ENCODE measurements at regions not wholly inside any gene's neighbourhood (a gene's known extent, or its start where the extent isn't known, plus 50 kb on each side); places are given as distances from the start of the nearest gene placed in this dataset.

DNA sequence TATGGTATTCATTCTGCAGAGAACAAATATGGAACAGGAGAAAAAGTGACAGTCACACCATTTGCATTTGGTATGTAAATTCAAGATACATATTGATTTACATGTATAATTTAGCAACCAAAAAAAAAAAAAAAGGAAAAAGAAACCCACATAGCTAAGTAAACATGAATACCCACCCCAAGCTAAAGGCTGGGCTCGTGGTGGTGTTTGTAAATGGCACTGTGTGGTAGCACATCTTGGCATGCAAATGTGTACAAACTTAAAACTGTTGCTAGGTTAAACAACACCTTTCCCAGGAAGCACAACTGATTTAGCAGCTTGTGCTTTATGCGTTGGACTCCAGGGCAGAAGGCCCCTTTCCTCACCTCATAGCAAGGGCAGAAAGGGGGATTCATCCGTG, 481.1 kb upstream of the CELF4 start:
- TF ChIP-seq, protein P1, sequence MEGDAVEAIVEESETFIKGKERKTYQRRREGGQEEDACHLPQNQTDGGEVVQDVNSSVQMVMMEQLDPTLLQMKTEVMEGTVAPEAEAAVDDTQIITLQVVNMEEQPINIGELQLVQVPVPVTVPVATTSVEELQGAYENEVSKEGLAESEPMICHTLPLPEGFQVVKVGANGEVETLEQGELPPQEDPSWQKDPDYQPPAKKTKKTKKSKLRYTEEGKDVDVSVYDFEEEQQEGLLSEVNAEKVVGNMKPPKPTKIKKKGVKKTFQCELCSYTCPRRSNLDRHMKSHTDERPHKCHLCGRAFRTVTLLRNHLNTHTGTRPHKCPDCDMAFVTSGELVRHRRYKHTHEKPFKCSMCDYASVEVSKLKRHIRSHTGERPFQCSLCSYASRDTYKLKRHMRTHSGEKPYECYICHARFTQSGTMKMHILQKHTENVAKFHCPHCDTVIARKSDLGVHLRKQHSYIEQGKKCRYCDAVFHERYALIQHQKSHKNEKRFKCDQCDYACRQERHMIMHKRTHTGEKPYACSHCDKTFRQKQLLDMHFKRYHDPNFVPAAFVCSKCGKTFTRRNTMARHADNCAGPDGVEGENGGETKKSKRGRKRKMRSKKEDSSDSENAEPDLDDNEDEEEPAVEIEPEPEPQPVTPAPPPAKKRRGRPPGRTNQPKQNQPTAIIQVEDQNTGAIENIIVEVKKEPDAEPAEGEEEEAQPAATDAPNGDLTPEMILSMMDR (IDR thresholded peaks at IDR 0.05; ENCODE audit: insufficient read depth, low read length, poor library complexity, severe bottlenecking): no peak
- no peak for TF ChIP-seq EZH2phosphoT487 (conservative IDR thresholded peaks at IDR 0.05; ENCODE audit: low read length)

Measured in SU-DHL-6 (cell line).